A673 (cell line): ENCODE measurements at regions not wholly inside any gene's neighbourhood (a gene's known extent, or its start where the extent isn't known, plus 50 kb on each side); places are given as distances from the start of the nearest gene placed in this dataset.

Experiments
- CTCF ChIP-seq: fragments of 300-800, 200-600 bp; sonication (generic); conservative IDR thresholded peaks from 2 replicates; pipeline ENCODE4 v1.5.1; 2017; ENCODE audit warnings: low read depth, mild to moderate bottlenecking, antibody characterized with exemption, low read length, moderate library complexity, mixed read lengths
- EZH2 ChIP-seq: fragments of 200-600 bp; sonication (generic); IDR thresholded peaks from 2 replicates; pipeline ENCODE4 v1.6.1; 2017; ENCODE audit warnings: borderline replicate concordance, low read depth, mild to moderate bottlenecking, mixed read lengths, antibody characterized with exemption, low read length; ENCODE audit not compliant: poor library complexity, severe bottlenecking

GRCh38 chr10:10233229-10233628 is 784.4 kb upstream of the CELF2 start:
- TF ChIP-seq CTCF (no peak), EZH2 (no peak)
